A673 (cell line): ENCODE measurements at regions not wholly inside any gene's neighbourhood (a gene's known extent, or its start where the extent isn't known, plus 50 kb on each side); places are given as distances from the start of the nearest gene placed in this dataset.

Experiments
- BruUV-seq: library from RNA; stranded (reverse); fragments of 400-500 nt; replicated peaks from 2 replicates; lab custom pipeline; 2021; lab: Mats Ljungman, UMichigan
- CTCF ChIA-PET: fragments of 300-600 bp; sonication (Branson Sonifier 250); formaldehyde crosslinking; loops from one replicate; lab custom pipeline; 2022; ENCODE audit warnings: antibody characterized with exemption; lab: Charles Lee
- POLR2A ChIA-PET: fragments of 300-600 bp; sonication (Branson Sonifier 250); formaldehyde crosslinking; loops from one replicate; lab custom pipeline; 2022; ENCODE audit warnings: antibody characterized with exemption; ENCODE audit not compliant: low non-redundant PET; lab: Charles Lee
- DNase-seq: peaks from one replicate; pipeline ENCODE4 v3.0.0-alpha.2; 2015; ENCODE audit warnings: low spot score
- H3K27ac ChIP-seq: fragments of 200-600 bp; sonication (generic); 2 replicates; pipeline ENCODE4 v1.5.1; 2016; ENCODE audit warnings: mixed run types, low read depth, mild to moderate bottlenecking, mixed read lengths, antibody characterized with exemption, low read length; ENCODE audit not compliant: poor library complexity, severe bottlenecking
- H3K27me3 ChIP-seq: fragments of 200-600 bp; sonication (generic); replicated peaks from 2 replicates; pipeline ENCODE4 v1.6.1; 2017; ENCODE audit warnings: mixed run types, low read depth, mild to moderate bottlenecking, mixed read lengths, antibody characterized with exemption, low read length; ENCODE audit not compliant: insufficient read depth, poor library complexity
- H3K36me3 ChIP-seq: fragments of 200-600 bp; sonication (generic); 2 replicates; pipeline ENCODE4 v1.6.1; 2016; ENCODE audit warnings: mixed run types, mild to moderate bottlenecking, mixed read lengths, antibody characterized with exemption, low read length; ENCODE audit not compliant: insufficient read depth, poor library complexity, severe bottlenecking
- H3K4me1 ChIP-seq: fragments of 200-600 bp; sonication (generic); 2 replicates; pipeline ENCODE4 v1.6.1; 2017; ENCODE audit warnings: mixed run types, mild to moderate bottlenecking, mixed read lengths, antibody characterized with exemption, low read length; ENCODE audit not compliant: insufficient read depth, poor library complexity, severe bottlenecking
- H3K4me3 ChIP-seq: fragments of 200-600 bp; sonication (generic); 2 replicates; pipeline ENCODE4 v1.5.1; 2016; ENCODE audit warnings: low read depth, mixed run types, mild to moderate bottlenecking, mixed read lengths, low read length; ENCODE audit not compliant: poor library complexity, severe bottlenecking
- H3K9me3 ChIP-seq: fragments of 200-600 bp; sonication (generic); 2 replicates; pipeline ENCODE4 v1.6.1; 2016; ENCODE audit warnings: mixed run types, low read depth, mild to moderate bottlenecking, mixed read lengths, antibody characterized with exemption, low read length; ENCODE audit not compliant: poor library complexity, severe bottlenecking
- EZH2 ChIP-seq: fragments of 200-600 bp; sonication (generic); IDR thresholded peaks from 2 replicates; pipeline ENCODE4 v1.6.1; 2017; ENCODE audit warnings: borderline replicate concordance, low read depth, mild to moderate bottlenecking, mixed read lengths, antibody characterized with exemption, low read length; ENCODE audit not compliant: poor library complexity, severe bottlenecking
- intact Hi-C: fragments of 100-400 bp; cut with micrococcal nuclease; formaldehyde crosslinking; loops from one replicate; pipeline ENCODE4 v1.10.0; 2022; ENCODE audit not compliant: unreplicated experiment
- TF ChIP-seq, protein P1 (sequence below): fragments of 300-800, 200-600 bp; sonication (generic); conservative IDR thresholded peaks from 2 replicates; pipeline ENCODE4 v1.5.1; 2017; ENCODE audit warnings: low read depth, mild to moderate bottlenecking, antibody characterized with exemption, low read length, moderate library complexity, mixed read lengths

DNA sequence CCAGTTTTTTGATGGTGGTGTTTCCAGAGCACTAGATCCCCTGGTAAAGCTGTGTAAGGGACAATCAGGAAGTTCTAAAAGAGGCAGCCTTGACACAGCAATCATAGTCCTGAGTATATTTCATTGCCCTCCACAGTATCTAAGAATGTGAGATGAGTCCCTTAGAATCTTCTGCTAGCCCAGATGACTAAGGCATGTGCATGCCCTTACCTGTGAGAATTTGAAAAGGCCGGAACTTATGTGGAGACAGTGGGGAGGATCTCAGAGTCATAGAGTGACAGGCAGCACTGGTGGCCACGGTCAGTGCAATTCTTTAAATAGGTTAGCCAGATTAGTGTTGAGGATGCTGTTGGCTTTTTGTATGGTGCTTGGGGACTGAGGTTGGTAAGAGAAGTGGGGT lies 361.4 kb upstream of the VSTM2A start:
- no peak overlapping the region for H3K4me3 ChIP-seq

DNA sequence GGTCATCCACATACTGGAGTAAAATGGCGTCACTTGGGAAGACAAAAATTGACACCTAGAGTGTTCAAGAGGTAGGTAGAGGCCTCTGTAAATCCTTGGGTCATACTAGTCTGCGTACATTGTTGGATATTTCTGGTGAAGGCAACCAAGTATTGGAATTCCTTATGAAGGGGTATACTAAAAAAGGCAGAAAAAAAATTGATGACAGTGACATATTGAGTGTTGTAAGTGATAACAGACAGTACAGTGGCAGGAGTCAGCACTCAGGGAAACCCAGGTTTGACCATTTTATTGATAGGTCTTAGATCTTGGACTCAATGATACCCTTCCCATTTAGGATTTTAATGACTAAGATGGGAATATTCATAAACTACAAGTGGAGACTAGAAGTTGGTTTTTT lies 359.1 kb upstream of the VSTM2A start:
- no peak overlapping the region for H3K4me3 ChIP-seq
- no peaks in the 10 kb centered on the region for H3K27me3 ChIP-seq
- peaks cover 51% of the 10 kb centered on the region for H3K9me3 ChIP-seq
- POLR2A ChIA-PET = no interaction called here
- DNase-seq = no peak
- H3K27ac ChIP-seq = no peak overlapping the region
- no TSS peak for BruUV-seq
- H3K4me1 ChIP-seq = no peaks in the 10 kb centered on the region
- H3K36me3 ChIP-seq = no peaks in the 10 kb centered on the region
- intact Hi-C loops = no loop called here
- TF ChIP-seq EZH2 = no peak
- TF ChIP-seq, protein P1, sequence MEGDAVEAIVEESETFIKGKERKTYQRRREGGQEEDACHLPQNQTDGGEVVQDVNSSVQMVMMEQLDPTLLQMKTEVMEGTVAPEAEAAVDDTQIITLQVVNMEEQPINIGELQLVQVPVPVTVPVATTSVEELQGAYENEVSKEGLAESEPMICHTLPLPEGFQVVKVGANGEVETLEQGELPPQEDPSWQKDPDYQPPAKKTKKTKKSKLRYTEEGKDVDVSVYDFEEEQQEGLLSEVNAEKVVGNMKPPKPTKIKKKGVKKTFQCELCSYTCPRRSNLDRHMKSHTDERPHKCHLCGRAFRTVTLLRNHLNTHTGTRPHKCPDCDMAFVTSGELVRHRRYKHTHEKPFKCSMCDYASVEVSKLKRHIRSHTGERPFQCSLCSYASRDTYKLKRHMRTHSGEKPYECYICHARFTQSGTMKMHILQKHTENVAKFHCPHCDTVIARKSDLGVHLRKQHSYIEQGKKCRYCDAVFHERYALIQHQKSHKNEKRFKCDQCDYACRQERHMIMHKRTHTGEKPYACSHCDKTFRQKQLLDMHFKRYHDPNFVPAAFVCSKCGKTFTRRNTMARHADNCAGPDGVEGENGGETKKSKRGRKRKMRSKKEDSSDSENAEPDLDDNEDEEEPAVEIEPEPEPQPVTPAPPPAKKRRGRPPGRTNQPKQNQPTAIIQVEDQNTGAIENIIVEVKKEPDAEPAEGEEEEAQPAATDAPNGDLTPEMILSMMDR = no peak
- CTCF ChIA-PET = no interaction called here

More for the DNA sequence above, 361.4 kb upstream of the VSTM2A start:
- H3K4me1 ChIP-seq = no peaks in the 10 kb centered on the region
- no peaks in the 10 kb centered on the region for H3K27me3 ChIP-seq
- intact Hi-C loops = no loop called here
- no peak overlapping the region for H3K27ac ChIP-seq
- CTCF ChIA-PET = no interaction called here
- peaks cover 61% of the 10 kb centered on the region for H3K9me3 ChIP-seq
- no peaks in the 10 kb centered on the region for H3K36me3 ChIP-seq
- POLR2A ChIA-PET = no interaction called here
- BruUV-seq = no TSS peak
- TF ChIP-seq, protein P1 = no peak
- TF ChIP-seq EZH2 = no peak
- DNase-seq = no peak

DNA sequence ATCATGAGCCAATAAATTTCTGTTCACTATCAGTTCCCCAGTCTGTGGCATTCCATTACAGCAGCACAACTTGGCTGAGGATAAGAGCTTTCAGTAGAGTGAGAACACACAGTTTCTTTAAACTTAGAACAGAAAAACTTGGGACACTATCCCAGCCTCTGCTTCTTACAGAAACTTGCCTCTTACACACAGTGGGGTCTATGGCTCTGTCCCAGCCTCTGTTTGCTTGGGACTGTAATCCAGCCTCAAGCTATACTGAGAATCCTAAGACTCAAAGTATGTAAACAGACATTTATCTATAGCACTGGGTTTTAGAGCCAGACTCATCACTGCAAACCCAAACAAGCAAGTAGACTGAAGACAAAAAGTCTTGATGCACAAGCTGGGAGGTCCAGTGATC lies 355.8 kb upstream of the VSTM2A start:
- Histone ChIP-seq H3K4me1 (no peaks in the 10 kb centered on the region), H3K27me3 (no peaks in the 10 kb centered on the region), H3K4me3 (no peak overlapping the region), H3K9me3 (peaks cover 43% of the 10 kb centered on the region), H3K36me3 (no peaks in the 10 kb centered on the region), H3K27ac (no peak overlapping the region)
- DNase-seq = no peak
- ChIA-PET CTCF (no interaction called here), POLR2A (no interaction called here)
- no TSS peak for BruUV-seq
- intact Hi-C loops = no loop called here
- TF ChIP-seq, protein P1 = no peak
- no peak for TF ChIP-seq EZH2
